Right lobe of liver (tissue), 4 donors: ENCODE measurements at regions not wholly inside any gene's neighbourhood (a gene's known extent, or its start where the extent isn't known, plus 50 kb on each side); places are given as distances from the start of the nearest gene placed in this dataset.

Experiments
- POLR2A ChIP-seq: fragments of 450-650 bp; IDR thresholded peaks from one replicate; pipeline ENCODE4 v1.6.1; 2017; ENCODE audit warnings: antibody characterized with exemption, mild to moderate bottlenecking
- TF ChIP-seq, protein P1 (sequence below), 4 donors: fragments of 200-600 bp in 3 of 4; fragments of 450-650 bp in 1 of 4; IDR thresholded peaks; one replicate each; pipeline versions ENCODE4 v1.5.1 to v1.8.0; 2016 to 2022; ENCODE audit warnings: antibody characterized with exemption in 4 of 4, mild to moderate bottlenecking in 2 of 4
- donor health status: DM: no; HTN: no; CAD: no.
- donor health status: DM: no; HTN: no; CAD: no.
- donor health status: DM: no; HTN: yes; CAD: no.

DNA sequence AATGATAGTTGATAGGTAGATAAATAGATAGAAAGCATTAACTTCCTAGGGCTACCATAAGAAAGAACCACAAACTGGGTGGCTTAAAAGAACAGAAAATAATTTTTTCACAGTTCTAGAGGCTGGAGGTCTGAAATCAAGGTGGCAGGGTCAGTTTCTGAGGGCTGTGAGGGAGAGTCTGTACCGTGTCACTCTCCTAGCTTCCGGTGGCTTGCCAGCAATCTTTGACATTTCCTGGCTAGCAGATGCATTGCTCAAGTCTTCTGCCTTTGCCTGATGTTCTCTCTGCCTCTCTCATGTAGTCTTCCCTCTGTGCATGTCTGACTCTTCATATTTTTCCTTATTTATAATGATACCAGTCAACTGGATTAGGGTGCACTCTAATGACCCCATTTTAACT, 1132.7 kb downstream of the CDH9 start:
- TF ChIP-seq, protein P1, sequence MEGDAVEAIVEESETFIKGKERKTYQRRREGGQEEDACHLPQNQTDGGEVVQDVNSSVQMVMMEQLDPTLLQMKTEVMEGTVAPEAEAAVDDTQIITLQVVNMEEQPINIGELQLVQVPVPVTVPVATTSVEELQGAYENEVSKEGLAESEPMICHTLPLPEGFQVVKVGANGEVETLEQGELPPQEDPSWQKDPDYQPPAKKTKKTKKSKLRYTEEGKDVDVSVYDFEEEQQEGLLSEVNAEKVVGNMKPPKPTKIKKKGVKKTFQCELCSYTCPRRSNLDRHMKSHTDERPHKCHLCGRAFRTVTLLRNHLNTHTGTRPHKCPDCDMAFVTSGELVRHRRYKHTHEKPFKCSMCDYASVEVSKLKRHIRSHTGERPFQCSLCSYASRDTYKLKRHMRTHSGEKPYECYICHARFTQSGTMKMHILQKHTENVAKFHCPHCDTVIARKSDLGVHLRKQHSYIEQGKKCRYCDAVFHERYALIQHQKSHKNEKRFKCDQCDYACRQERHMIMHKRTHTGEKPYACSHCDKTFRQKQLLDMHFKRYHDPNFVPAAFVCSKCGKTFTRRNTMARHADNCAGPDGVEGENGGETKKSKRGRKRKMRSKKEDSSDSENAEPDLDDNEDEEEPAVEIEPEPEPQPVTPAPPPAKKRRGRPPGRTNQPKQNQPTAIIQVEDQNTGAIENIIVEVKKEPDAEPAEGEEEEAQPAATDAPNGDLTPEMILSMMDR (IDR thresholded peaks at IDR 0.05): no peak
- TF ChIP-seq POLR2A: no peak
